ENCODE measurements at regions not wholly inside any gene's neighbourhood (a gene's known extent, or its start where the extent isn't known, plus 50 kb on each side); places are given as distances from the start of the nearest gene placed in this dataset.
"Not testable (repeated sequence)": the region's sequence is repeated elsewhere in the genome, so short reads cannot be mapped to it uniquely, and the experiment has no call there.

- not testable (repeated sequence) for DNase-seq
Measured at GRCh38 chr1:149700677-149701567, 81.6 kb upstream of the FCGR1A start.

GRCh38 chr1:149708192-149708853 lies 74.2 kb upstream of the FCGR1A start:
- not testable (repeated sequence) for DNase-seq

GRCh38 chr1:149711651-149712050 lies 70.8 kb upstream of the FCGR1A start:
- DNase-seq, result not testable (repeated sequence)

GRCh38 chr1:149712154-149712927 lies 70.2 kb upstream of the FCGR1A start:
- not testable (repeated sequence) for DNase-seq

GRCh38 chr1:149713513-149713912 lies 69.0 kb upstream of the FCGR1A start:
- not testable (repeated sequence) for DNase-seq

GRCh38 chr1:149713952-149714351 lies 68.5 kb upstream of the FCGR1A start:
- not testable (repeated sequence) for DNase-seq

GRCh38 chr1:149724618-149725302 lies 57.7 kb upstream of the FCGR1A start:
- DNase-seq, result not testable (repeated sequence)

GRCh38 chr1:149726688-149727087 lies 55.8 kb upstream of the FCGR1A start:
- DNase-seq, result not testable (repeated sequence)

- not testable (repeated sequence) for DNase-seq
Measured at GRCh38 chr1:149728598-149728997, 53.9 kb upstream of the FCGR1A start.

Measured in NCI-H1417 treated with DMSO at 0.1 percent for 48 hours (cell line).